Motor neuron (in vitro differentiated cells): ENCODE measurements at regions not wholly inside any gene's neighbourhood (a gene's known extent, or its start where the extent isn't known, plus 50 kb on each side); places are given as distances from the start of the nearest gene placed in this dataset.
A peak's percentile ranks its signal among the peaks of the same experiment; 100 is the strongest.
"Not testable (repeated sequence)": the region's sequence is repeated elsewhere in the genome, so short reads cannot be mapped to it uniquely, and the experiment has no call there.

Experiments used
- ATAC-seq, 8 experiments: fragments of 200-7000 bp; cut with Tn5 transposase; replicated peaks in 6 of 8; 2 replicates each; pipeline ENCODE4 v1.8.0; 2021; ENCODE audit warnings: mild to moderate bottlenecking in 8 of 8, moderate library complexity in 8 of 8
- H3K27ac ChIP-seq, 2 donors: fragments of 250-450 bp; sonication (Bioruptor Pico); 2 replicates each; pipeline ENCODE4 v1.9.0; 2021; ENCODE audit warnings: antibody characterized with exemption in 2 of 2, mild to moderate bottlenecking in 2 of 2, moderate library complexity in 1 of 2
- H3K4me1 ChIP-seq, 2 donors: fragments of 250-450 bp; sonication (Bioruptor Pico); replicated peaks in 1 of 2; 2 replicates each; pipeline ENCODE4 v1.6.1; 2021; ENCODE audit warnings: antibody characterized with exemption in 2 of 2, mild to moderate bottlenecking in 2 of 2, moderate library complexity in 1 of 2
- H3K4me3 ChIP-seq, 5 donors: fragments of 250-450 bp; sonication (Bioruptor Pico); 2 replicates each; pipeline ENCODE4 v1.9.0; 2021; ENCODE audit warnings: antibody characterized with exemption in 5 of 5, mild to moderate bottlenecking in 5 of 5, moderate library complexity in 4 of 5
- WGBS, 10 experiments: fragments of 450-650 bp; shearing (Covaris generic); methylation state at CpG; one replicate each; pipeline ENCODE4 v1.0.0; 2022; 5-methylcytosine and 5-hydroxymethylcytosine counted together
- in situ Hi-C, 9 experiments: fragments of 400-800 bp; cut with MboI; loops; one replicate each; pipeline ENCODE4 v1.15.0; 2021; ENCODE audit warnings: low sequenced_read_pairs in 9 of 9, low pct_unique_long_range_greater_than_20kb in 2 of 9; ENCODE audit not compliant: unreplicated experiment in 9 of 9

- Histone ChIP-seq H3K4me3 (no peak overlapping the region), H3K4me1 (no peaks in the 10 kb centered on the region), H3K27ac (no peak overlapping the region)
- ATAC-seq: no peak
- WGBS, 10 experiments: 2 to 70% (median 37%) methylated on average over 4 to 21 of the region's 31 CpGs
- in situ Hi-C loops: no loop called here
Measured at GRCh38 chr13:24931450-24932251, 164.3 kb upstream of the PABPC3 start.

- H3K4me1 ChIP-seq, in situ Hi-C loops, H3K27ac ChIP-seq, H3K4me3 ChIP-seq: not testable (repeated sequence)
- WGBS, 10 experiments: 48 to 100% (median 87%) methylated on average over 2 to 10 of the region's 15 CpGs
- peak in 1 of 8 experiments; percentile 41 for ATAC-seq
Measured at GRCh38 chr13:24933106-24934023, 162.6 kb upstream of the PABPC3 start.

GRCh38 chr13:24934024-24934385 is 161.9 kb upstream of the PABPC3 start:
- 52 to 80% (median 76%) methylated on average over 3 to 4 of the region's 4 CpGs; no CpG with 5 or more reads in 6 of the 10 experiments for WGBS, 10 experiments
- in situ Hi-C loops, H3K4me1 ChIP-seq, H3K27ac ChIP-seq, H3K4me3 ChIP-seq: not testable (repeated sequence)
- peak; percentile 27 to 96 (median 80) for ATAC-seq

- no peaks in the 10 kb centered on the region for H3K4me1 ChIP-seq
- no peak for ATAC-seq
- in situ Hi-C loops: no loop called here
- WGBS, 10 experiments: 0 to 71% (median 47%) methylated on average over 1 to 5 of the region's 6 CpGs; no CpG with 5 or more reads in 3 of the 10 experiments
- no peak overlapping the region for H3K4me3 ChIP-seq
- no peak overlapping the region for H3K27ac ChIP-seq
Measured at GRCh38 chr13:24938966-24939365, 157.0 kb upstream of the PABPC3 start.

GRCh38 chr13:24941023-24941713 is 154.8 kb upstream of the PABPC3 start:
- H3K4me3 ChIP-seq, H3K27ac ChIP-seq, H3K4me1 ChIP-seq, in situ Hi-C loops, ATAC-seq: not testable (repeated sequence)
- 25 to 100% (median 90%) methylated on average over 1 to 4 of the region's 11 CpGs; no CpG with 5 or more reads in 6 of the 10 experiments for WGBS, 10 experiments

GRCh38 chr13:24943136-24943535 is 152.8 kb upstream of the PABPC3 start:
- 23 to 94% (median 63%) methylated on average over 1 to 6 of the region's 6 CpGs; no CpG with 5 or more reads in 2 of the 10 experiments for WGBS, 10 experiments
- no peak for ATAC-seq
- no peak overlapping the region for H3K4me3 ChIP-seq
- no peaks in the 10 kb centered on the region for H3K4me1 ChIP-seq
- in situ Hi-C loops: no loop called here
- H3K27ac ChIP-seq: no peak overlapping the region

GRCh38 chr13:24944073-24944472 is 151.9 kb upstream of the PABPC3 start:
- WGBS, 10 experiments: 33 to 81% (median 65%) methylated on average over 1 to 3 of the region's 4 CpGs; no CpG with 5 or more reads in 6 of the 10 experiments
- in situ Hi-C loops: not testable (repeated sequence)

GRCh38 chr13:24948977-24949376 is 147.0 kb upstream of the PABPC3 start:
- WGBS, 10 experiments: 29 to 100% (median 89%) methylated on average over 1 to 2 of the region's 2 CpGs; no CpG with 5 or more reads in 4 of the 10 experiments
- H3K4me3 ChIP-seq, H3K4me1 ChIP-seq, ATAC-seq, in situ Hi-C loops, H3K27ac ChIP-seq: not testable (repeated sequence)

More at GRCh38 chr13:24944073-24944472, 151.9 kb upstream of the PABPC3 start:
- H3K4me1 ChIP-seq, ATAC-seq, H3K4me3 ChIP-seq, H3K27ac ChIP-seq: not testable (repeated sequence)

GRCh38 chr13:24950611-24951010 is 145.3 kb upstream of the PABPC3 start:
- H3K4me1 ChIP-seq, in situ Hi-C loops, H3K27ac ChIP-seq, ATAC-seq, H3K4me3 ChIP-seq: not testable (repeated sequence)

- in situ Hi-C loops, ATAC-seq, H3K27ac ChIP-seq, H3K4me1 ChIP-seq: not testable (repeated sequence)
- WGBS, 10 experiments: 90 to 100% methylated on average over 1 to 2 of the region's 5 CpGs; no CpG with 5 or more reads in 8 of the 10 experiments
- H3K4me3 ChIP-seq: peak overlapping the region in 4 of 5 donors; percentile 9 to 46 (median 30)
Measured at GRCh38 chr13:24967970-24968369, 128.0 kb upstream of the PABPC3 start.

- 0 to 71% methylated on average over 1 of the region's 2 CpGs; no CpG with 5 or more reads in 8 of the 10 experiments for WGBS, 10 experiments
- in situ Hi-C loops, H3K27ac ChIP-seq, H3K4me1 ChIP-seq: not testable (repeated sequence)
- peak overlapping the region in 3 of 5 donors; percentile 24 to 46 (median 37) for H3K4me3 ChIP-seq
- ATAC-seq: peak in 2 of 8 experiments; percentile 17 to 30
Measured at GRCh38 chr13:24968416-24968815, 127.5 kb upstream of the PABPC3 start.

- H3K4me3 ChIP-seq, ATAC-seq, in situ Hi-C loops, H3K27ac ChIP-seq, H3K4me1 ChIP-seq: not testable (repeated sequence)
- WGBS, 10 experiments: 45 to 100% (median 82%) methylated on average over 2 to 8 of the region's 9 CpGs; no CpG with 5 or more reads in 5 of the 10 experiments
Measured at GRCh38 chr13:24973102-24973501, 122.8 kb upstream of the PABPC3 start.
